Fibroblast of lung (primary cell): ENCODE measurements at regions not wholly inside any gene's neighbourhood (a gene's known extent, or its start where the extent isn't known, plus 50 kb on each side); places are given as distances from the start of the nearest gene placed in this dataset.

ENCODE experiments used
- DNase-seq, 2 donors: peaks; one replicate each; pipeline versions ENCODE4 v3.0.0 to v3.0.0-alpha.2; 2010; ENCODE audit warnings: low read depth in 2 of 2
- H2AFZ ChIP-seq: 2 replicates; pipeline ENCODE4 v1.5.1; 2012; ENCODE audit warnings: low read length, control low read depth, inconsistent platforms
- H3K27ac ChIP-seq: 2 replicates; pipeline ENCODE4 v1.5.1; 2011; ENCODE audit warnings: low read length, control low read depth; ENCODE audit not compliant: insufficient read depth
- H3K27me3 ChIP-seq: 2 replicates; pipeline ENCODE4 v1.5.1; 2011; ENCODE audit warnings: mild to moderate bottlenecking, low read length; ENCODE audit not compliant: control insufficient read depth, insufficient read depth
- H3K36me3 ChIP-seq: 2 replicates; pipeline ENCODE4 v1.5.1; 2011; ENCODE audit warnings: low read length; ENCODE audit not compliant: control insufficient read depth, insufficient read depth
- H3K4me1 ChIP-seq: 2 replicates; pipeline ENCODE4 v1.5.1; 2011; ENCODE audit warnings: low read length; ENCODE audit not compliant: control insufficient read depth, insufficient read depth; ENCODE audit errors: extremely low read depth
- H3K4me2 ChIP-seq: 2 replicates; pipeline ENCODE4 v1.5.1; 2011; ENCODE audit warnings: low read length, control low read depth; ENCODE audit not compliant: insufficient read depth; ENCODE audit errors: extremely low read depth
- H3K4me3 ChIP-seq, 4 experiments: fragments of 200-600 bp in 1 of 4; sonication (generic) in 1 of 4; replicated peaks in 1 of 4; 2 replicates each; pipeline ENCODE4 v1.5.1; 2011 to 2016; ENCODE audit warnings: low read length in 4 of 4, low read depth in 3 of 4, mild to moderate bottlenecking in 3 of 4, control low read depth in 2 of 4, inconsistent platforms in 1 of 4, mixed read lengths in 1 of 4; ENCODE audit not compliant: insufficient read depth in 1 of 4; ENCODE audit errors: control extremely low read depth in 1 of 4
- H3K79me2 ChIP-seq: 2 replicates; pipeline ENCODE4 v1.5.1; 2012; ENCODE audit warnings: mild to moderate bottlenecking, low read length, inconsistent platforms; ENCODE audit not compliant: control insufficient read depth, insufficient read depth
- H3K9ac ChIP-seq: 2 replicates; pipeline ENCODE4 v1.5.1; 2011; ENCODE audit warnings: mild to moderate bottlenecking, low read length, control low read depth; ENCODE audit not compliant: insufficient read depth
- H3K9me3 ChIP-seq: 2 replicates; pipeline ENCODE4 v1.5.1; 2012; ENCODE audit warnings: low read depth, low read length; ENCODE audit not compliant: control insufficient read depth, insufficient read depth
- H4K20me1 ChIP-seq: 2 replicates; pipeline ENCODE4 v1.5.1; 2011; ENCODE audit warnings: low read length; ENCODE audit not compliant: control insufficient read depth, insufficient read depth; ENCODE audit errors: extremely low read depth
- CTCF ChIP-seq, 2 donors: IDR thresholded peaks in 1 of 2; conservative IDR thresholded peaks in 1 of 2; 1 replicate in 1 of 2; 2 replicates in 1 of 2; pipeline ENCODE4 v1.5.1; 2011 to 2012; ENCODE audit warnings: low read length in 2 of 2, control low read depth in 1 of 2, inconsistent platforms in 1 of 2, low read depth in 1 of 2, mild to moderate bottlenecking in 1 of 2
- EZH2 ChIP-seq: IDR thresholded peaks from 2 replicates; pipeline ENCODE4 v1.5.1; 2012; ENCODE audit warnings: low read length, control low read depth, mild to moderate bottlenecking; ENCODE audit errors: missing control alignments

- Histone ChIP-seq H3K27ac (no peak overlapping the region), H2AFZ (no peak overlapping the region), H4K20me1 (no peaks in the 10 kb centered on the region), H3K9ac (no peak overlapping the region), H3K4me1 (no peaks in the 10 kb centered on the region), H3K27me3 (no peaks in the 10 kb centered on the region), H3K9me3 (no peaks in the 10 kb centered on the region), H3K36me3 (no peaks in the 10 kb centered on the region), H3K4me2 (no peak overlapping the region), H3K79me2 (no peaks in the 10 kb centered on the region), H3K4me3 (no peak overlapping the region)
- TF ChIP-seq EZH2 (no peak), CTCF (conservative IDR thresholded peaks at IDR 0.05 in 1 of 2, IDR thresholded peaks at IDR 0.05 in 1 of 2; ENCODE audit: low read depth in 1 of 2, low read length in 2 of 2) (no peak)
- no peak for DNase-seq
Measured at GRCh38 chr3:188964957-188965356, 206.8 kb upstream of the TPRG1 start.

- Histone ChIP-seq H3K4me1 (peaks cover 10% of the 10 kb centered on the region), H3K36me3 (no peaks in the 10 kb centered on the region), H3K79me2 (no peaks in the 10 kb centered on the region)
Measured at GRCh38 chr3:188972310-188972709, 199.5 kb upstream of the TPRG1 start.

GRCh38 chr3:188974856-188975599 is 196.7 kb upstream of the TPRG1 start:
- no peak overlapping the region for H3K9ac ChIP-seq
- peak overlapping the region; percentile 22 to 51 (median 34) for H3K4me3 ChIP-seq
- no peaks in the 10 kb centered on the region for H3K9me3 ChIP-seq
- no peaks in the 10 kb centered on the region for H4K20me1 ChIP-seq
- H3K36me3 ChIP-seq = no peaks in the 10 kb centered on the region
- TF ChIP-seq EZH2 (no peak), CTCF (conservative IDR thresholded peaks at IDR 0.05 in 1 of 2, IDR thresholded peaks at IDR 0.05 in 1 of 2; ENCODE audit: low read depth in 1 of 2, low read length in 2 of 2) (no peak)
- peak overlapping the region; percentile 87 for H3K4me2 ChIP-seq
- H2AFZ ChIP-seq = peak overlapping the region; percentile 17
- peaks cover 14% of the 10 kb centered on the region for H3K4me1 ChIP-seq
- H3K27ac ChIP-seq = peak overlapping the region; percentile 8
- no peaks in the 10 kb centered on the region for H3K27me3 ChIP-seq
- DNase-seq = peak; percentile 74 to 91
- H3K79me2 ChIP-seq = no peaks in the 10 kb centered on the region

More at GRCh38 chr3:188972310-188972709, 199.5 kb upstream of the TPRG1 start:
- H3K4me2 ChIP-seq = no peak overlapping the region
- TF ChIP-seq CTCF (conservative IDR thresholded peaks at IDR 0.05 in 1 of 2, IDR thresholded peaks at IDR 0.05 in 1 of 2; ENCODE audit: low read depth in 1 of 2, low read length in 2 of 2) (no peak), EZH2 (no peak)
- no peak overlapping the region for H3K4me3 ChIP-seq
- H4K20me1 ChIP-seq = no peaks in the 10 kb centered on the region
- H3K27ac ChIP-seq = no peak overlapping the region
- no peaks in the 10 kb centered on the region for H3K27me3 ChIP-seq
- no peak overlapping the region for H3K9ac ChIP-seq
- no peak overlapping the region for H2AFZ ChIP-seq
- no peak for DNase-seq
- H3K9me3 ChIP-seq = no peaks in the 10 kb centered on the region
